AG09309 (cell line): ENCODE measurements at regions not wholly inside any gene's neighbourhood (a gene's known extent, or its start where the extent isn't known, plus 50 kb on each side); places are given as distances from the start of the nearest gene placed in this dataset.

Experiments
- DNase-seq: peaks from one replicate; pipeline ENCODE4 v3.0.0-alpha.2; 2010; ENCODE audit warnings: low read depth
- H3K4me3 ChIP-seq: 2 replicates; pipeline ENCODE4 v1.5.1; 2011; ENCODE audit warnings: mild to moderate bottlenecking, low read depth, low read length, moderate library complexity; ENCODE audit not compliant: control insufficient read depth
- CTCF ChIP-seq: IDR thresholded peaks from 2 replicates; pipeline ENCODE4 v1.5.1; 2011; ENCODE audit warnings: mild to moderate bottlenecking, low read depth, low read length, inconsistent platforms; ENCODE audit not compliant: insufficient read depth, control insufficient read depth; ENCODE audit errors: missing control alignments

- TF ChIP-seq CTCF: no peak
- no peak overlapping the region for H3K4me3 ChIP-seq
- no peak for DNase-seq
These were observed 72.7 kb upstream of the FUT8 start for GRCh38 chr14:65339866-65340265.

DNA sequence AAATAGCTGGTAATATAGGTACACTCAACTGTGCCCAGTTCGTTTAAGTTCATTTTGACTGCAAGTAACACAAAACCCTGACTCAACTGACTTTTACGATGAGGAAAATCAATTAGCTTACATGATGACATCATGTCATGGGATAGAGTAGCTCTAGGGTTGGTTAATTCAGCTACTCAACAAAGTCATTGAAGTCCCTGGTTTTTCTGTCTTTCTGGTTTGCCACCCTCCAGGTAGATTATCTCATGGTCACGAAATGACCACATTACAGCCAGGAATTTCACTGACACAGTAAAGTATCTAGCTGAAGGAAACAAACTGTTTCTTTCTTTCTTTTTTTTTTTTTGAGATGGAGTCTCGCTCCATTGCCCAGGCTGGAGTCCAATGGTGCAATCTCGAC, 68.5 kb upstream of the FUT8 start:
- no peak for DNase-seq
- no peak overlapping the region for H3K4me3 ChIP-seq
- TF ChIP-seq CTCF: no peak

- no peak for TF ChIP-seq CTCF
- H3K4me3 ChIP-seq: no peak overlapping the region
- DNase-seq: no peak
These were observed 67.3 kb upstream of the FUT8 start for GRCh38 chr14:65345266-65345665.

- no peak for TF ChIP-seq CTCF
- no peak overlapping the region for H3K4me3 ChIP-seq
- no peak for DNase-seq
These were observed 66.1 kb upstream of the FUT8 start for GRCh38 chr14:65346474-65346873.

DNA sequence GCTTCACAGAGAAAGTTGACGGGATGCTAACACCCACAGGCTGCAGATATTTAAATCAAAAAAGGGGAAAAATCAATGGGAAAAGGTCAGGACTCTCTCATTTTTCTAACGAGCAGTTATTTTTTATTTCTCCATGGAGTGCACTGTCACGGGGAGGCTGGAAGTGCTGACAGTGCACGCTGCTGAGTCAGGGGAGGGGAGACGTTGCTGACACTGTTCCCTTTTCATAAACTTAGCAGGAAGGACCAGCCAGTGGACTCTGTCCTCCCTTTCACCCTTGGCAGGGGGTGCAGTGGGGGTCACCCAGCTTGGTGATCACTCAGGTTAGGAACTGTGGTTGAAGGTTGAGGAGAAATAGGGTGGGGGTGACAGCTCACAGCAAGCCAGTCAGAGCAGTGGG, 65.6 kb upstream of the FUT8 start:
- H3K4me3 ChIP-seq: no peak overlapping the region
- no peak for DNase-seq
- TF ChIP-seq CTCF: no peak

- no peak for DNase-seq
- TF ChIP-seq CTCF: no peak
- H3K4me3 ChIP-seq: no peak overlapping the region
These were observed 64.4 kb upstream of the FUT8 start for GRCh38 chr14:65348137-65348536.

GRCh38 chr14:65349100-65349499, 63.4 kb upstream of the FUT8 start:
- no peak overlapping the region for H3K4me3 ChIP-seq
- no peak for DNase-seq
- TF ChIP-seq CTCF: no peak
